OCI-LY3 (cell line): ENCODE measurements at regions not wholly inside any gene's neighbourhood (a gene's known extent, or its start where the extent isn't known, plus 50 kb on each side); places are given as distances from the start of the nearest gene placed in this dataset.

Source experiments
- CTCF ChIP-seq: fragments of 200-600, 300-600 bp; sonication (generic); IDR thresholded peaks from 2 replicates; pipeline ENCODE4 v1.5.1; 2014; ENCODE audit warnings: antibody characterized with exemption, low read length, low read depth
- EZH2phosphoT487 ChIP-seq: fragments of 200-600 bp; shearing (Covaris generic); IDR thresholded peaks from 2 replicates; pipeline ENCODE4 v1.6.1; 2018; ENCODE audit warnings: antibody characterized with exemption, mixed run types, low read depth

GRCh38 chr1:82465024-82465423, 664.3 kb downstream of the ADGRL2 start:
- no peak for TF ChIP-seq CTCF
- no peak for TF ChIP-seq EZH2phosphoT487
